Endodermal cell (in vitro differentiated cells): ENCODE measurements at regions not wholly inside any gene's neighbourhood (a gene's known extent, or its start where the extent isn't known, plus 50 kb on each side); places are given as distances from the start of the nearest gene placed in this dataset.

Experiments used
- DNase-seq: peaks from one replicate; pipeline ENCODE4 v3.0.0-alpha.2; 2017
- H3K27ac ChIP-seq: 2 replicates; pipeline ENCODE4 v1.5.1; 2013; ENCODE audit warnings: mild to moderate bottlenecking, low read depth, low read length, moderate library complexity
- H3K27me3 ChIP-seq: 2 replicates; pipeline ENCODE4 v1.6.1; 2013; ENCODE audit warnings: mild to moderate bottlenecking, low read length, moderate library complexity; ENCODE audit not compliant: insufficient read depth, control insufficient read depth, poor library complexity, severe bottlenecking
- H3K36me3 ChIP-seq: 2 replicates; pipeline ENCODE4 v1.7.0; 2013; ENCODE audit warnings: mild to moderate bottlenecking, low read length, moderate library complexity; ENCODE audit not compliant: control insufficient read depth, insufficient read depth
- H3K4me1 ChIP-seq: one replicate; pipeline ENCODE4 v1.7.0; 2013; ENCODE audit warnings: low read length; ENCODE audit not compliant: control insufficient read depth, insufficient read depth
- H3K4me3 ChIP-seq: 2 replicates; pipeline ENCODE4 v1.5.1; 2013; ENCODE audit warnings: mild to moderate bottlenecking, low read length, moderate library complexity
- H3K9ac ChIP-seq: 2 replicates; pipeline ENCODE4 v1.6.1; 2013; ENCODE audit warnings: mild to moderate bottlenecking, low read length, moderate library complexity; ENCODE audit not compliant: poor library complexity, severe bottlenecking; ENCODE audit errors: extremely low read depth
- H3K9me3 ChIP-seq: 2 replicates; pipeline ENCODE4 v1.6.1; 2013; ENCODE audit warnings: mild to moderate bottlenecking, low read length, moderate library complexity; ENCODE audit not compliant: control insufficient read depth
- H3K27ac Mint-ChIP-seq: 2 replicates; pipeline ENCODE4 v1.8.0; 2020; ENCODE audit warnings: mixed read lengths
- H3K27me3 Mint-ChIP-seq: 2 replicates; pipeline ENCODE4 v1.8.0; 2021; ENCODE audit warnings: mild to moderate bottlenecking, mixed read lengths; ENCODE audit not compliant: insufficient read depth
- H3K36me3 Mint-ChIP-seq: 2 replicates; pipeline ENCODE4 v1.8.0; 2020; ENCODE audit warnings: low read depth, mixed read lengths
- H3K4me1 Mint-ChIP-seq: 2 replicates; pipeline ENCODE4 v1.8.0; 2020; ENCODE audit warnings: mixed read lengths
- H3K4me3 Mint-ChIP-seq: 2 replicates; pipeline ENCODE4 v1.8.0; 2020; ENCODE audit warnings: mild to moderate bottlenecking, moderate library complexity, mixed read lengths
- H3K9me3 Mint-ChIP-seq: 2 replicates; pipeline ENCODE4 v1.8.0; 2020; ENCODE audit warnings: mild to moderate bottlenecking, mixed read lengths
- CTCF ChIP-seq: fragments of 200-600 bp; sonication (generic); conservative IDR thresholded peaks from 2 replicates; pipeline ENCODE4 v1.5.0; 2021; ENCODE audit warnings: antibody characterized with exemption, mild to moderate bottlenecking
- WGBS, 2 experiments: methylation state at CpG; one replicate each; pipeline versions ENCODE4 v1.1.5 to v1.1.7; 2013; ENCODE audit warnings: missing lambda C conversion rate in 2 of 2, mixed read lengths in 1 of 2; ENCODE audit not compliant: insufficient coverage in 1 of 2, insufficient read length in 1 of 2; 5-methylcytosine and 5-hydroxymethylcytosine counted together

- 89 to 97% methylated on average over 7 to 8 of the region's 9 CpGs for WGBS, 2 experiments
These were observed 228.2 kb downstream of the SOD2 start for GRCh38 chr6:159464816-159465215.

GRCh38 chr6:159463119-159463829, 229.8 kb downstream of the SOD2 start:
- Histone ChIP-seq H3K4me1 (no peaks in the 10 kb centered on the region), H3K9ac (no peak overlapping the region), H3K36me3 (no peaks in the 10 kb centered on the region), H3K9me3 (peaks cover 25% of the 10 kb centered on the region), H3K27ac (no peak overlapping the region), H3K4me3 (no peak overlapping the region), H3K27me3 (no peaks in the 10 kb centered on the region)
- Mint-ChIP-seq H3K27ac (no peak overlapping the region), H3K27me3 (peaks cover 3% of the 10 kb centered on the region), H3K9me3 (no peaks in the 10 kb centered on the region), H3K4me3 (no peak overlapping the region), H3K36me3 (no peaks in the 10 kb centered on the region), H3K4me1 (peaks cover 5% of the 10 kb centered on the region)
- 88 to 97% methylated on average over 14 to 22 of the region's 22 CpGs for WGBS, 2 experiments
- peak; percentile 82 for TF ChIP-seq CTCF
- DNase-seq, result no peak

More at GRCh38 chr6:159464816-159465215, 228.2 kb downstream of the SOD2 start:
- no peaks in the 10 kb centered on the region for H3K36me3 ChIP-seq
- no peak overlapping the region for H3K9ac ChIP-seq
- peaks cover 24% of the 10 kb centered on the region for H3K9me3 ChIP-seq
- DNase-seq, result no peak
- H3K4me3 Mint-ChIP-seq, result no peak overlapping the region
- peaks cover 5% of the 10 kb centered on the region for H3K4me1 Mint-ChIP-seq
- no peaks in the 10 kb centered on the region for H3K9me3 Mint-ChIP-seq
- no peaks in the 10 kb centered on the region for H3K4me1 ChIP-seq
- H3K36me3 Mint-ChIP-seq, result no peaks in the 10 kb centered on the region
- no peak overlapping the region for H3K27ac ChIP-seq
- no peak overlapping the region for H3K4me3 ChIP-seq
- no peak for TF ChIP-seq CTCF
- H3K27me3 Mint-ChIP-seq, result peaks cover 3% of the 10 kb centered on the region
- H3K27me3 ChIP-seq, result no peaks in the 10 kb centered on the region
- no peak overlapping the region for H3K27ac Mint-ChIP-seq

GRCh38 chr6:159462431-159462830, 230.6 kb downstream of the SOD2 start:
- Mint-ChIP-seq H3K36me3 (no peaks in the 10 kb centered on the region), H3K4me1 (peaks cover 5% of the 10 kb centered on the region), H3K9me3 (no peaks in the 10 kb centered on the region), H3K27ac (no peak overlapping the region), H3K27me3 (peaks cover 3% of the 10 kb centered on the region), H3K4me3 (no peak overlapping the region)
- no peak overlapping the region for H3K27ac ChIP-seq
- no peaks in the 10 kb centered on the region for H3K4me1 ChIP-seq
- DNase-seq, result no peak
- H3K27me3 ChIP-seq, result no peaks in the 10 kb centered on the region
- no peak overlapping the region for H3K9ac ChIP-seq
- peaks cover 17% of the 10 kb centered on the region for H3K9me3 ChIP-seq
- TF ChIP-seq CTCF, result no peak
- 73 to 95% methylated on average over 7 of the region's 7 CpGs for WGBS, 2 experiments
- no peak overlapping the region for H3K4me3 ChIP-seq
- no peaks in the 10 kb centered on the region for H3K36me3 ChIP-seq
